Thyroid gland (tissue), 4 donors: ENCODE measurements at regions not wholly inside any gene's neighbourhood (a gene's known extent, or its start where the extent isn't known, plus 50 kb on each side); places are given as distances from the start of the nearest gene placed in this dataset.

Experiments
- POLR2A ChIP-seq, 2 donors: fragments of 450-650 bp; IDR thresholded peaks; one replicate each; pipeline ENCODE4 v1.6.1; 2017; ENCODE audit warnings: antibody characterized with exemption in 2 of 2, mild to moderate bottlenecking in 2 of 2, moderate library complexity in 1 of 2
- TF ChIP-seq, protein P1 (sequence below), 6 experiments: fragments of 200-600 bp in 3 of 6; fragments of 450-650 bp in 3 of 6; sonication (generic) in 3 of 6; IDR thresholded peaks; one replicate each; pipeline ENCODE4 v1.5.1; 2016 to 2019; ENCODE audit warnings: antibody characterized with exemption in 6 of 6, mild to moderate bottlenecking in 2 of 6, inconsistent platforms in 1 of 6, moderate library complexity in 1 of 6

DNA sequence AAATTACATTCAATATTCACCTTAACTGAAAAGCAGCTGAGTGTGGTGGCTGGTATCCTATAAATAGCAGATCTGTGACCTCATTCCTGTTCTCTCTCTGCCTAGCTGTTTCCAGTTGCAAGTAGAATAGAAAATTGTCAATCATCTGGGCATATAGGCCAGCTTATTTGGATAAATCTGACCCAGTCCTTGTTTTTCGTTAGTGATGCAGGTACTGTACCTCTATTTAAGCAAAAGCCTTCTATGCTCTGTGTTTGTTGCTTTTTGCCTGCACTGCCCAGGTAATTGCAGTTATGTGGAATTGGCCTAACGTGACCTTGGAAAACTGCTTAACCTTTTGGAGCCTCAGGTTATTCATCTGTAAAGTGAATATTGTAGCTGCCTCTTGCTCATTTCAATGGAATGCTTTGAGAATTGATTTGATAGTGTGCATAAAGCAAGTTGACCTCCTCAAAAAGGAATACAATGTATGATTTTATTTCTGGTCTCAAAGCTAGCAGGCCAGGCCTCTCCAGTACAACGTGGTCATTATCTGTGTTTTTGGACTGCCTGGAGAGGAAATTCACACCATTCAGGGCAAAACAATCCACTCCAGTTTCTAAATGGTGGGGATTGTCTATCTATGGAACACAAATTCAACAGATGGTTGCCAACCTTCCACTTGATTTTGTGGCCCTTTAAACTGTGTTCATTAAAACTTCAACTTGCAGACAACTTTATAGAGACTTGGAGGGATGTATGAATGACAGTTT lies 508.7 kb upstream of the CITED2 start:
- TF ChIP-seq, protein P1, sequence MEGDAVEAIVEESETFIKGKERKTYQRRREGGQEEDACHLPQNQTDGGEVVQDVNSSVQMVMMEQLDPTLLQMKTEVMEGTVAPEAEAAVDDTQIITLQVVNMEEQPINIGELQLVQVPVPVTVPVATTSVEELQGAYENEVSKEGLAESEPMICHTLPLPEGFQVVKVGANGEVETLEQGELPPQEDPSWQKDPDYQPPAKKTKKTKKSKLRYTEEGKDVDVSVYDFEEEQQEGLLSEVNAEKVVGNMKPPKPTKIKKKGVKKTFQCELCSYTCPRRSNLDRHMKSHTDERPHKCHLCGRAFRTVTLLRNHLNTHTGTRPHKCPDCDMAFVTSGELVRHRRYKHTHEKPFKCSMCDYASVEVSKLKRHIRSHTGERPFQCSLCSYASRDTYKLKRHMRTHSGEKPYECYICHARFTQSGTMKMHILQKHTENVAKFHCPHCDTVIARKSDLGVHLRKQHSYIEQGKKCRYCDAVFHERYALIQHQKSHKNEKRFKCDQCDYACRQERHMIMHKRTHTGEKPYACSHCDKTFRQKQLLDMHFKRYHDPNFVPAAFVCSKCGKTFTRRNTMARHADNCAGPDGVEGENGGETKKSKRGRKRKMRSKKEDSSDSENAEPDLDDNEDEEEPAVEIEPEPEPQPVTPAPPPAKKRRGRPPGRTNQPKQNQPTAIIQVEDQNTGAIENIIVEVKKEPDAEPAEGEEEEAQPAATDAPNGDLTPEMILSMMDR (IDR thresholded peaks at IDR 0.05) = no peak
- no peak for TF ChIP-seq POLR2A (IDR thresholded peaks at IDR 0.05)
